IMR-90 (cell line): ENCODE measurements at regions not wholly inside any gene's neighbourhood (a gene's known extent, or its start where the extent isn't known, plus 50 kb on each side); places are given as distances from the start of the nearest gene placed in this dataset.

ENCODE experiments used
- ATAC-seq: fragments of 200-7000 bp; cut with Tn5 transposase; 2 replicates; pipeline ENCODE4 v1.9.1; 2020; ENCODE audit warnings: low read depth, mild to moderate bottlenecking, moderate library complexity
- BruUV-seq: library from RNA; stranded (reverse); fragments of 400-500 nt; replicated peaks from 2 replicates; lab custom pipeline; 2021; lab: Mats Ljungman, UMichigan
- CTCF ChIA-PET: fragments of 300-600 bp; formaldehyde crosslinking; extraction: SDS; loops from one replicate; lab custom pipeline; 2021; ENCODE audit warnings: antibody characterized with exemption; lab: Yijun Ruan, JAX
- POLR2A ChIA-PET: fragments of 300-600 bp; sonication (Branson Sonifier 250); formaldehyde crosslinking; loops from one replicate; lab custom pipeline; 2022; ENCODE audit warnings: antibody characterized with exemption; ENCODE audit not compliant: unreplicated experiment; lab: Charles Lee
- DNase-seq: peaks from one replicate; pipeline ENCODE4 v3.0.0; 2013
- H2AFZ ChIP-seq: replicated peaks from 2 replicates; pipeline ENCODE3; 2013; ENCODE audit warnings: low read length, mild to moderate bottlenecking; ENCODE audit not compliant: poor library complexity
- H2AK5ac ChIP-seq: 2 replicates; pipeline ENCODE4 v1.6.1; 2013; ENCODE audit warnings: low read depth, low read length, inconsistent platforms
- H2AK9ac ChIP-seq: replicated peaks from 2 replicates; pipeline ENCODE3; 2013; ENCODE audit warnings: mild to moderate bottlenecking, low read depth, low read length, moderate library complexity; ENCODE audit not compliant: poor library complexity
- H2BK120ac ChIP-seq: 2 replicates; pipeline ENCODE4 v1.6.1; 2013; ENCODE audit warnings: low read depth, low read length, inconsistent platforms
- H2BK15ac ChIP-seq: 3 replicates; pipeline ENCODE4 v1.6.1; 2013; ENCODE audit warnings: low read depth, low read length, inconsistent platforms
- H2BK20ac ChIP-seq: 2 replicates; pipeline ENCODE4 v1.6.1; 2013; ENCODE audit warnings: low read depth, mild to moderate bottlenecking, inconsistent platforms, low read length, moderate library complexity
- H2BK5ac ChIP-seq: 2 replicates; pipeline ENCODE4 v1.6.1; 2013; ENCODE audit warnings: mild to moderate bottlenecking, low read depth, low read length, inconsistent platforms; ENCODE audit not compliant: poor library complexity, severe bottlenecking
- H3K14ac ChIP-seq: replicated peaks from 2 replicates; pipeline ENCODE4 v1.6.1; 2013; ENCODE audit warnings: low read depth, low read length, inconsistent platforms
- H3K18ac ChIP-seq: 2 replicates; pipeline ENCODE4 v1.6.1; 2013; ENCODE audit warnings: low read depth, low read length, control low read depth
- H3K23ac ChIP-seq: 2 replicates; pipeline ENCODE4 v1.6.1; 2013; ENCODE audit warnings: low read depth, low read length, inconsistent platforms
- H3K27ac ChIP-seq: 2 replicates; pipeline ENCODE4 v1.5.1; 2013; ENCODE audit warnings: mild to moderate bottlenecking, control low read depth, low read length; ENCODE audit not compliant: insufficient read depth
- H3K27me3 ChIP-seq: 2 replicates; pipeline ENCODE4 v1.6.1; 2013; ENCODE audit warnings: low read length; ENCODE audit not compliant: control insufficient read depth, insufficient read depth
- H3K36me3 ChIP-seq: 2 replicates; pipeline ENCODE4 v1.6.1; 2013; ENCODE audit warnings: low read length, mixed read lengths; ENCODE audit not compliant: control insufficient read depth, insufficient read depth
- H3K4ac ChIP-seq: 2 replicates; pipeline ENCODE4 v1.6.1; 2013; ENCODE audit warnings: low read depth, low read length, inconsistent platforms
- H3K4me1 ChIP-seq: 2 replicates; pipeline ENCODE4 v1.6.1; 2013; ENCODE audit warnings: low read length, mixed read lengths; ENCODE audit not compliant: control insufficient read depth, insufficient read depth
- H3K4me2 ChIP-seq: 2 replicates; pipeline ENCODE4 v1.6.1; 2013; ENCODE audit warnings: low read depth, mild to moderate bottlenecking, control low read depth, low read length, moderate library complexity
- H3K4me3 ChIP-seq: 2 replicates; pipeline ENCODE4 v1.5.1; 2013; ENCODE audit warnings: low read depth, mild to moderate bottlenecking, control low read depth, low read length, moderate library complexity; ENCODE audit not compliant: insufficient read depth
- H3K56ac ChIP-seq: 2 replicates; pipeline ENCODE4 v1.6.1; 2013; ENCODE audit warnings: low read length, inconsistent platforms; ENCODE audit not compliant: insufficient read depth; ENCODE audit errors: extremely low read depth
- H3K79me1 ChIP-seq, 2 experiments: 2 replicates each; pipeline ENCODE4 v1.6.1; 2013; ENCODE audit warnings: low read length in 2 of 2, inconsistent platforms in 1 of 2, low read depth in 1 of 2
- H3K9ac ChIP-seq: 2 replicates; pipeline ENCODE4 v1.6.1; 2013; ENCODE audit warnings: low read depth, low read length, control low read depth
- H3K9me1 ChIP-seq: 2 replicates; pipeline ENCODE4 v1.6.1; 2013; ENCODE audit warnings: low read length, inconsistent platforms; ENCODE audit not compliant: insufficient read depth
- H3K9me3 ChIP-seq: 2 replicates; pipeline ENCODE4 v1.6.1; 2013; ENCODE audit warnings: low read length; ENCODE audit not compliant: control insufficient read depth, insufficient read depth
- H4K20me1 ChIP-seq: 2 replicates; pipeline ENCODE4 v1.6.1; 2013; ENCODE audit warnings: low read length, inconsistent platforms; ENCODE audit not compliant: insufficient read depth
- H4K5ac ChIP-seq: 2 replicates; pipeline ENCODE4 v1.6.1; 2013; ENCODE audit warnings: mild to moderate bottlenecking, low read depth, low read length, control low read depth
- H4K8ac ChIP-seq, 2 experiments: 2 replicates each; pipeline ENCODE4 v1.6.1; 2013; ENCODE audit warnings: low read depth in 2 of 2, low read length in 2 of 2, control low read depth in 1 of 2, inconsistent platforms in 1 of 2
- H4K91ac ChIP-seq: 2 replicates; pipeline ENCODE4 v1.6.1; 2013; ENCODE audit warnings: low read depth, low read length, inconsistent platforms; ENCODE audit not compliant: insufficient read depth
- CEBPB ChIP-seq: IDR thresholded peaks from 2 replicates; pipeline ENCODE4 v1.6.1; 2012; ENCODE audit warnings: low read depth, low read length, improper control_type of control experiment
- CHD1 ChIP-seq: IDR thresholded peaks from 2 replicates; pipeline ENCODE4 v1.6.1; 2012; ENCODE audit warnings: low read depth, low read length, improper control_type of control experiment
- CTCF ChIP-seq: conservative IDR thresholded peaks from 2 replicates; pipeline ENCODE4 v1.5.1; 2012; ENCODE audit warnings: mild to moderate bottlenecking, low read depth, low read length, improper control_type of control experiment
- ELK1 ChIP-seq: fragments of 150-350 bp; IDR thresholded peaks from 2 replicates; pipeline ENCODE4 v1.6.1; 2016; ENCODE audit warnings: low read depth, mild to moderate bottlenecking, low read length, moderate library complexity, borderline replicate concordance
- FOS ChIP-seq: fragments of 150-350 bp; IDR thresholded peaks from 2 replicates; pipeline ENCODE4 v1.6.1; 2016; ENCODE audit warnings: low read depth, low read length
- MAZ ChIP-seq: IDR thresholded peaks from 2 replicates; pipeline ENCODE4 v1.6.1; 2012; ENCODE audit warnings: low read depth, mild to moderate bottlenecking, low read length, improper control_type of control experiment, moderate library complexity, borderline replicate concordance
- MXI1 ChIP-seq: IDR thresholded peaks from 2 replicates; pipeline ENCODE4 v1.6.1; 2012; ENCODE audit warnings: low read depth, mild to moderate bottlenecking, low read length, moderate library complexity, borderline replicate concordance
- NFE2L2 ChIP-seq: fragments of 150-350 bp; IDR thresholded peaks from 2 replicates; pipeline ENCODE4 v1.6.1; 2016; ENCODE audit warnings: low read depth, mild to moderate bottlenecking, low read length
- RAD21 ChIP-seq: IDR thresholded peaks from 2 replicates; pipeline ENCODE4 v1.6.1; 2012; ENCODE audit warnings: low read length, improper control_type of control experiment
- RCOR1 ChIP-seq: IDR thresholded peaks from 2 replicates; pipeline ENCODE4 v1.6.1; 2012; ENCODE audit warnings: mild to moderate bottlenecking, low read length, improper control_type of control experiment; ENCODE audit not compliant: insufficient replicate concordance
- RFX5 ChIP-seq: IDR thresholded peaks from 2 replicates; pipeline ENCODE4 v1.8.0; 2012; ENCODE audit warnings: low read depth, mild to moderate bottlenecking, low read length, moderate library complexity
- dilution Hi-C: fragments of 300-500 bp; cut with HindIII; formaldehyde crosslinking; loops from one replicate; pipeline ENCODE4 v1.14.3; 2018; ENCODE audit warnings: low sequenced_read_pairs; ENCODE audit not compliant: unreplicated experiment
- in situ Hi-C: fragments of 300-500 bp; cut with MboI; formaldehyde crosslinking; loops from 3 replicates; pipeline ENCODE4 v1.14.3; 2019; ENCODE audit warnings: low sequenced_read_pairs, inconsistent platforms, mixed read lengths
- intact Hi-C: fragments of 100-400 bp; cut with micrococcal nuclease; formaldehyde crosslinking; loops from 2 replicates; pipeline ENCODE4 v1.10.0; 2022
- TF ChIP-seq, protein P1 (sequence below): fragments of 150-350 bp; IDR thresholded peaks from 2 replicates; pipeline ENCODE4 v1.6.1; 2017; ENCODE audit warnings: mild to moderate bottlenecking, antibody characterized with exemption, low read length, low read depth

GRCh38 chrX:138067415-138067814 is 501.5 kb downstream of the ZIC3 start:
- H4K20me1 ChIP-seq = no peaks in the 10 kb centered on the region
- no peak overlapping the region for H3K9ac ChIP-seq
- H2BK15ac ChIP-seq = no peak overlapping the region
- no peak overlapping the region for H2BK20ac ChIP-seq
- CTCF ChIA-PET = no interaction called here
- dilution Hi-C loops = no loop called here
- ATAC-seq (no peak), DNase-seq (no peak)
- H3K56ac ChIP-seq = no peak overlapping the region
- no peak overlapping the region for H3K18ac ChIP-seq
- H3K14ac ChIP-seq = no peak overlapping the region
- no peaks in the 10 kb centered on the region for H3K79me1 ChIP-seq
- no peak overlapping the region for H3K4ac ChIP-seq
- no peaks in the 10 kb centered on the region for H3K36me3 ChIP-seq
- no peak for TF ChIP-seq NFE2L2
- TF ChIP-seq CEBPB = no peak
- no peak for TF ChIP-seq MXI1
- TF ChIP-seq RFX5 = no peak
- no peak for TF ChIP-seq CHD1
- TF ChIP-seq ELK1 = no peak
- no peak for TF ChIP-seq CTCF
- no peak for TF ChIP-seq MAZ
- no peak for TF ChIP-seq RAD21
- no peak for TF ChIP-seq RCOR1
- TF ChIP-seq, protein P1, sequence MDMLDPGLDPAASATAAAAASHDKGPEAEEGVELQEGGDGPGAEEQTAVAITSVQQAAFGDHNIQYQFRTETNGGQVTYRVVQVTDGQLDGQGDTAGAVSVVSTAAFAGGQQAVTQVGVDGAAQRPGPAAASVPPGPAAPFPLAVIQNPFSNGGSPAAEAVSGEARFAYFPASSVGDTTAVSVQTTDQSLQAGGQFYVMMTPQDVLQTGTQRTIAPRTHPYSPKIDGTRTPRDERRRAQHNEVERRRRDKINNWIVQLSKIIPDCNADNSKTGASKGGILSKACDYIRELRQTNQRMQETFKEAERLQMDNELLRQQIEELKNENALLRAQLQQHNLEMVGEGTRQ = no peak
- no peak for TF ChIP-seq FOS
- no TSS peak for BruUV-seq
- POLR2A ChIA-PET = no interaction called here
- H4K5ac ChIP-seq = no peak overlapping the region
- H3K4me3 ChIP-seq = no peak overlapping the region
- intact Hi-C loops = no loop called here
- H2AK9ac ChIP-seq = no peak overlapping the region
- H3K27me3 ChIP-seq = no peaks in the 10 kb centered on the region
- H3K9me3 ChIP-seq = no peaks in the 10 kb centered on the region
- in situ Hi-C loops = no loop called here
- no peaks in the 10 kb centered on the region for H3K4me1 ChIP-seq
- H4K8ac ChIP-seq = no peak overlapping the region
- H2AFZ ChIP-seq = no peak overlapping the region
- no peak overlapping the region for H4K91ac ChIP-seq
- no peak overlapping the region for H3K27ac ChIP-seq
- no peak overlapping the region for H2BK5ac ChIP-seq
- no peak overlapping the region for H2AK5ac ChIP-seq
- H3K23ac ChIP-seq = no peak overlapping the region
- no peak overlapping the region for H3K4me2 ChIP-seq
- H2BK120ac ChIP-seq = no peak overlapping the region
- H3K9me1 ChIP-seq = no peaks in the 10 kb centered on the region
